ENCODE measurements at regions not wholly inside any gene's neighbourhood (a gene's known extent, or its start where the extent isn't known, plus 50 kb on each side); places are given as distances from the start of the nearest gene placed in this dataset.

DNA sequence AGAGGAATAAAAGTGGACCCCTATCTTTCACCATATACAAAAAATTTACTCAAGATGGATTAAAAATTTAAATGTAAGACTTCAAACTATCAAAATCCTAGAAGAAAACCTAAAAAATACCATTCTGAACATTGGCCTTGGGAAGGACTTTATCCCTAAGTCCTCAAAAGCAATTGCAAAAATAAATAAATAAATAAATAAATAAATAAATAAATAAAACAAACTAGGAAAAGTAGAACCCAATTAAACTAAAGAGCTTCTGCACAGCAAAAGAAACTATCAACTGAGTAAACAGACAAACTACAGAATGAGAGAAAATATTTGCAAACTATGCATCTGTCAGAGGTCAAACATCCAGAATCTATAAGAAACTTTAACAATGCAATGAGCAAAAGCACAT lies 874.9 kb upstream of the PCDH20 start:
- Histone ChIP-seq H3K4me1 (no peaks in the 10 kb centered on the region), H3K9me3 (no peaks in the 10 kb centered on the region), H3K27ac (replicated peaks in 1 of 4) (no peak overlapping the region), H3K27me3 (no peaks in the 10 kb centered on the region), H3K4me3 (no peak overlapping the region), H3K36me3 (no peaks in the 10 kb centered on the region)
- intact Hi-C loops (cut with DNase I) = no loop called here
- no peak for TF ChIP-seq EP300 (IDR thresholded peaks at IDR 0.05)
- TF ChIP-seq POLR2AphosphoS5 (IDR thresholded peaks at IDR 0.05) = no peak
- TF ChIP-seq, protein P1, sequence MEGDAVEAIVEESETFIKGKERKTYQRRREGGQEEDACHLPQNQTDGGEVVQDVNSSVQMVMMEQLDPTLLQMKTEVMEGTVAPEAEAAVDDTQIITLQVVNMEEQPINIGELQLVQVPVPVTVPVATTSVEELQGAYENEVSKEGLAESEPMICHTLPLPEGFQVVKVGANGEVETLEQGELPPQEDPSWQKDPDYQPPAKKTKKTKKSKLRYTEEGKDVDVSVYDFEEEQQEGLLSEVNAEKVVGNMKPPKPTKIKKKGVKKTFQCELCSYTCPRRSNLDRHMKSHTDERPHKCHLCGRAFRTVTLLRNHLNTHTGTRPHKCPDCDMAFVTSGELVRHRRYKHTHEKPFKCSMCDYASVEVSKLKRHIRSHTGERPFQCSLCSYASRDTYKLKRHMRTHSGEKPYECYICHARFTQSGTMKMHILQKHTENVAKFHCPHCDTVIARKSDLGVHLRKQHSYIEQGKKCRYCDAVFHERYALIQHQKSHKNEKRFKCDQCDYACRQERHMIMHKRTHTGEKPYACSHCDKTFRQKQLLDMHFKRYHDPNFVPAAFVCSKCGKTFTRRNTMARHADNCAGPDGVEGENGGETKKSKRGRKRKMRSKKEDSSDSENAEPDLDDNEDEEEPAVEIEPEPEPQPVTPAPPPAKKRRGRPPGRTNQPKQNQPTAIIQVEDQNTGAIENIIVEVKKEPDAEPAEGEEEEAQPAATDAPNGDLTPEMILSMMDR (IDR thresholded peaks at IDR 0.05) = no peak
- TF ChIP-seq POLR2A (IDR thresholded peaks at IDR 0.05; ENCODE audit: low read depth) = no peak
- DNase-seq (ENCODE audit: extremely low spot score) = no peak

DNA sequence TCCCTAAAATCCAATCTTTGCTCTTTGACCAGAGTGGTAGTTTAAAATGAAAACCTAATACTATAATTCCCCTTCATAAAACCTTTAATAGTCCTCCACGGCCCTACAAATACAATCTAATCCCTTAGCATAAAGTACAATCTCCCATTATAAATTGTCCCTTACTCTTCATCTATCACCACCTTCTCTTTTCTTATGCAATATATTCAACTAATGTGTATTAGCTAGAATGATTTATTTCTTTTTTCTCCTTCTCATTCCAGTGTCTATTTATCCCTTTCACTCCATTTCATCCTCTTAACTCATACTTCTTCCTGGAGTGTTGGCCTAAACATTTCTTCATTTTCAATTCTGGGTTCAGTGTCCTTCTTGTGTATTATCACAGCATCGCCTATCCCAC lies 872.1 kb upstream of the PCDH20 start:
- intact Hi-C loops (cut with DNase I) = no loop called here
- no peaks in the 10 kb centered on the region for H3K9me3 ChIP-seq

DNA sequence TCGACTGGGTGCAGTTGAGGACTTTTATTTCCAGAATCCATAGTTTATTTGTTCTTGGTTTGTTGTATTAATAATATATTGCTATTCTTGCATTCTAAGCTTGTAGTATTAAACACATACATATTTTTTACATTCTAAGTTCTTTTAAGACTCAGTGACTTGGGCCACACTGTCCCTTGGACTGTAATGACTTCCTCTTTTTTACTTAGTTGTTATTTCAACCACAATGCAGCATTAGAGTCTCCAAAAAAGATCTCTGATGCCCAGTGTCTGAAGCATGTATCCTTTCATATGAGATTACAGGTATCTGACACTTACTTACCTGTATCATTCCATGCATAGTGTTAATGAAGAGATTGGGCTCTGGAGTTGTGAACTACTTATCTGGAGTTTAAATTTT lies 864.9 kb upstream of the PCDH20 start:
- Histone ChIP-seq H3K9me3 (no peaks in the 10 kb centered on the region), H3K4me1 (no peaks in the 10 kb centered on the region), H3K27ac (replicated peaks in 1 of 4) (no peak overlapping the region), H3K36me3 (no peaks in the 10 kb centered on the region), H3K4me3 (no peak overlapping the region), H3K27me3 (no peaks in the 10 kb centered on the region)
- WGBS = 72% methylated on average over 1 of the region's 1 CpG
- intact Hi-C loops (cut with DNase I) = no loop called here
- TF ChIP-seq, protein P1 (IDR thresholded peaks at IDR 0.05) = no peak
- DNase-seq (ENCODE audit: extremely low spot score) = no peak

More for the DNA sequence above, 872.1 kb upstream of the PCDH20 start:
- Histone ChIP-seq H3K27me3 (no peaks in the 10 kb centered on the region), H3K27ac (replicated peaks in 1 of 4) (no peak overlapping the region), H3K4me1 (no peaks in the 10 kb centered on the region), H3K36me3 (no peaks in the 10 kb centered on the region), H3K4me3 (no peak overlapping the region)
- WGBS = 73% methylated on average over 2 of the region's 2 CpGs
- TF ChIP-seq POLR2AphosphoS5 (IDR thresholded peaks at IDR 0.05) (no peak), EP300 (IDR thresholded peaks at IDR 0.05) (no peak), POLR2A (IDR thresholded peaks at IDR 0.05; ENCODE audit: low read depth) (no peak)
- TF ChIP-seq, protein P1 (IDR thresholded peaks at IDR 0.05) = no peak
- DNase-seq (ENCODE audit: extremely low spot score) = no peak

DNA sequence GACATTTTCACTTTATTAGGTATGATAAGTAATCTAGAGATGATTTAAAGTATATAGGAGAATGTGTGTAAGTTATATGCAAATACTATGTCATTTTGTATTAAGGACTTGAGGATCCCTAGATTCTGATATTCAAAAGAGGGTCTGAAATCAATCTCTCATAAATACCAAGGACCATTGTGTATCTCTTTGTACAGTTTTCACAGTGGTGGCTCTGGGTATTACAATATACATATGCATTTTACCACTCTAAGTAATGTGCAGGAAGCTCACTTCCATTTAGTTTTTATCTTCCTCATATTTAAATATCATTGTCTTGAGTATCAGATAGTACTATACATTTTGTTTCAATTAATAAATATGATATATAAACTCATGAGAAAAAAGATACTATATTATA lies 862.6 kb upstream of the PCDH20 start:
- TF ChIP-seq, protein P1 (IDR thresholded peaks at IDR 0.05) = peak in 1 of 3 experiments; percentile 6
- no peak for TF ChIP-seq POLR2A (IDR thresholded peaks at IDR 0.05; ENCODE audit: low read depth)
- TF ChIP-seq POLR2AphosphoS5 (IDR thresholded peaks at IDR 0.05) = no peak
- no peaks in the 10 kb centered on the region for H3K4me1 ChIP-seq
- intact Hi-C loops (cut with DNase I) = no loop called here
- no peaks in the 10 kb centered on the region for H3K36me3 ChIP-seq
- no peaks in the 10 kb centered on the region for H3K27me3 ChIP-seq
- no peak overlapping the region for H3K27ac ChIP-seq (replicated peaks in 1 of 4)
- no peaks in the 10 kb centered on the region for H3K9me3 ChIP-seq
- DNase-seq (ENCODE audit: extremely low spot score) = no peak
- no peak overlapping the region for H3K4me3 ChIP-seq

DNA sequence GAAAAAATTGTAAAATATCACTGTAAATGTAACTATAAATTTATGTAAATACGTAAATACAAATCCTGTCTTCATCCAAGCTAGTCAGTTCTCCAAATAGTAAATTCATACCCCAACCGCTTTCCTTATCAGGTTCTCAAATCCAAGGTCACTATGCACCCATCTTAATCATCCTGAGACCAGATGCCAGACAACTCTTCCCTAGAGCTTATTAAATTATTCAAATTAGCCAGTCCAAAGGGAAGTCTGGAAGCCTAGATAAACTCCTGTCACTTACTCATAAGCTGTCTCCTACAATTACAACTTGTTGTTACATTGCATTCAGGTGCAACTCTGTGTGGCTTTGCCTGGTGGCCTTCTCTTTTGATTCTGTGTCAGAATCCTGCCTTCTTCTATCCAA lies 836.1 kb upstream of the PCDH20 start:
- no peaks in the 10 kb centered on the region for H3K36me3 ChIP-seq
- intact Hi-C loops (cut with DNase I) = no loop called here
- TF ChIP-seq POLR2A (IDR thresholded peaks at IDR 0.05; ENCODE audit: low read depth) (no peak), POLR2AphosphoS5 (IDR thresholded peaks at IDR 0.05) (no peak), EP300 (IDR thresholded peaks at IDR 0.05) (no peak)
- TF ChIP-seq, protein P1 (IDR thresholded peaks at IDR 0.05) = no peak
- WGBS = 87% methylated on average over 2 of the region's 2 CpGs
- H3K4me3 ChIP-seq = no peak overlapping the region
- no peaks in the 10 kb centered on the region for H3K9me3 ChIP-seq
- no peak overlapping the region for H3K27ac ChIP-seq (replicated peaks in 1 of 4)
- DNase-seq (ENCODE audit: extremely low spot score) = no peak
- H3K4me1 ChIP-seq = no peaks in the 10 kb centered on the region
- H3K27me3 ChIP-seq = no peaks in the 10 kb centered on the region

Data from esophagus muscularis mucosa (tissue), 4 donors.